ENCODE measurements at regions not wholly inside any gene's neighbourhood (a gene's known extent, or its start where the extent isn't known, plus 50 kb on each side); places are given as distances from the start of the nearest gene placed in this dataset.
A peak's percentile ranks its signal among the peaks of the same experiment; 100 is the strongest.
"Not testable (repeated sequence)": the region's sequence is repeated elsewhere in the genome, so short reads cannot be mapped to it uniquely, and the experiment has no call there.

- DNase-seq: no peak
These were observed 58.0 kb downstream of the CGGBP1 start for GRCh38 chr3:88000853-88001252.

DNA sequence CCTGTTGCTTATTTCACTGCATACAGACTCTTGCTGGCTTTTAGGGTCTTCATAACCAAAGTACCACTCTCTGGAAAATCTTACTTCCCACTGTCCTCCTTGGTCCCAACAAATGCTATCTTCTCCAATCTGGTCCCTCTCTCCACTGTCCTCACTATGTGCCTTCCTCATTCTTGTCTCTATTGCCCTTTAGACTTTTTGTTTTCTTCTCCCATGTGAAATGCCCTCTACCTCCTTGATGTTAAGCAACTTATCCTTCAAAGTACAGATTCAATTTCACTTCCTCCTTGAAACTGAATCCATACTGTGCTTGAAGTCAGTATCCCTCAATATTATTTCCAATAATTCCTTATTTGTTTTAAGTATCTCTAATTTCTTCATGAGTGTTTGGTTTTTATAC is 60.8 kb downstream of the CGGBP1 start:
- DNase-seq: no peak

GRCh38 chr3:87997298-87997697 is 61.5 kb downstream of the CGGBP1 start:
- peak; percentile 77 for DNase-seq

DNA sequence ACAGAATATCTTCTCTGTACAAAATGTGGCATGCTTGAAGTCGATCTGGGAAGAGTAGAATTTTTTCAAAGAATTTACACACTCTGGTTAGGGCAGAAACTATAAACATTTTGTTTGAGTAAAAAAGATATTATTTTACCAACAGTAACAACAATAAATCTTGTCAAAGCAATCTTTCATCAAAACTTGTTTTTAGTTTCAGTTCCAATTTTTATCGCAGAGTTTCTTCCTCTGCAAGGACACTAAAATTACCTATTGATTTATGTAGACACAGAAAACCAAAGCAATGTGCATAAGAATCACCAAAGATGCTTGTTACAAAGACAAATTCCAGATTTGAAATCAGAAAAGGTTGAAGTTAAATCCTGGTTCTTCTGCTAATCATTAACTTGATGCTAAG is 61.9 kb downstream of the CGGBP1 start:
- no peak for DNase-seq

DNA sequence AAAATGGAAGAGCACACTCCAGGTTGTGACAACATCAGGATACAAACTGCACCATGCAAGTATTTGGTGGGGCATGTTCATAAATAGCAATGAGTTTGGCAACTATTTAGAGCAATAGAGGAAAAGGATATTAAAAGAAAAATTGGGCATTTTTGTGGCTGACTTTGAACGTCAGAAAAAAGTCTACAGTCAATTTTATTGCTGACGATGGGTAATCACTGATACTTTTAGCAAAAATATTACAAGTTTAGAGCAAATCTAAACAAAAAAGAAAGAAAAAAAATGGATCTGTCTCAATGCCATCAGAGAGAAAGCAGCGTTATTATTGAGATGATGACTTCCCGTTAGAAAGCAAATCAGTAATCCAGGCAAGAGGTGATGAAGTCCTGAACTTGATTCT is 65.2 kb downstream of the CGGBP1 start:
- no peak for DNase-seq

GRCh38 chr3:87987952-87988351 is 70.9 kb downstream of the CGGBP1 start:
- no peak for DNase-seq

GRCh38 chr3:87982421-87982820 is 76.4 kb downstream of the CGGBP1 start:
- no peak for DNase-seq

DNA sequence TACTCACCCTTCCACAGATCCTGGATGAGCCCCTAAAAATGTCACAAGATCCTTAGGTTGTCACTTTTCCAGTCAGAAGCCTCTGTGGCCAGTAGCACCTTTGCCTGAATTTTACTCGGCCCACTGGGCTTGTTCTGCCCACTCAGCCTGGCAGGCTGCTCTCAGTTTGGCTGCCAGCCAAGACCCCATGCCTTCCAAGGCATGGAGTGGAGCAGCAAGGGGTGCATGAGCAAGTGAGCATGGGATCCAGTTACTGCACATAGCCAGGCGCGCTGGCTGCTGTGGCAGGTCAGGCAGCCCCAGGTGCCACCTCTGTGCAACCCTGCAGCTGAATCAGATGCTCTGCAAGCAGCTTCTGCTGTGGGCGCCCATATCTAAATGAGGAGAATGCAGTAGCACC is 79.3 kb downstream of the CGGBP1 start:
- no peak for DNase-seq

DNA sequence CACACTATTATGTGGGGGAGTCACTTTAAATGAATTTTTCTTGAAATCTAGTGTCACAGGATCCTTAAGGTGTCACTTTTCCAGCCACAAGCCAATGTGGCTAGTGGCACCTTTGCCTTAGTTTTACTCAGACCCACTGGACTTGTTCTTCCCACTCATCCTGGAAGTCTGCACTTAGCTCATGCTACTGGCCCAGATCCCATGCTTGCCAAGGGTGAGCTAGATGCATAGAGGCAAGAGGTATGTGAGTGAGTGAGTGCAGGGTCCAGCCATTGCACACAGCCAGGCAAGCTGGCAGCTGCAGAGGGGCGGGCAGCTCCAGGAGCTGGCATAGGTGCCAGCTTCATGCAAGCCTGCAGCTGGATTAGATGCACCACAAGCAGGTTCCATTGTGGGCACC is 81.0 kb downstream of the CGGBP1 start:
- DNase-seq: no peak

DNA sequence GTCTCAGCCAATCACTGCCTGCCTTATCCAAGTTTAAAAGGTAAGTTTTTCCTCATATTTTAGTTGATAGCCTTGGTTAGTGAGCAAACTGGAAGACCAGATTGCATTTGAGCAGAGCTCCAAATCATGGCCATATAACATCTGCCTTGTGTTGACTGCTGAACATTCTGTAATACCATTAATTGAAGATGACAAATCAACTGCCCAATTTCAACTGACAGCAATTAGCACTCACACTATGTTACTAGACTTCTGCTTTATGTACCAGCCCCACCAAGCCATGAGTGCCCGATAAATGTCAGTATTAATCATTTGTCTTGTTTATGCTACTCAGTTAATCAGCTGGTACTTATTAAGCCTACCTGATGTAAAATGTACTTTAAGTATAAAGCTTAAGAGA is 83.1 kb downstream of the CGGBP1 start:
- DNase-seq: no peak

DNA sequence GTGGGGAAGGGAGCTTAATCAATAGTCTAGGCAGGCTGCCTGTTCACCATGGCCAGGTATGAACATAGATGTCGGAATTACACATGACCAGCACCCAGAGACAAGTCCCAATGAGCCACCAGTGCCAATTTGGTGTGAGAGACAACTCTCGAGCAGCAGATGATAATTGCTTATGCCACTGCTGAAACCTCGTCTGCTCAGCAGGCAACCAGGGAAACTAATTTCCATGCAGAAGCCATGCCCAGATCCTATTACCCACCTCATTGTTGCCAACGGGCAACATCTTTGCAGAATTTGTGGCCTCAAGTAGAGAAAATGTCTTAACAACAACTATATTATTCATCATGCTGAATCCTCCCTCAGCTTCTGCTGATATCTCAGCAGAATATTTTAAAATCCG is 84.9 kb downstream of the CGGBP1 start:
- DNase-seq: no peak

DNA sequence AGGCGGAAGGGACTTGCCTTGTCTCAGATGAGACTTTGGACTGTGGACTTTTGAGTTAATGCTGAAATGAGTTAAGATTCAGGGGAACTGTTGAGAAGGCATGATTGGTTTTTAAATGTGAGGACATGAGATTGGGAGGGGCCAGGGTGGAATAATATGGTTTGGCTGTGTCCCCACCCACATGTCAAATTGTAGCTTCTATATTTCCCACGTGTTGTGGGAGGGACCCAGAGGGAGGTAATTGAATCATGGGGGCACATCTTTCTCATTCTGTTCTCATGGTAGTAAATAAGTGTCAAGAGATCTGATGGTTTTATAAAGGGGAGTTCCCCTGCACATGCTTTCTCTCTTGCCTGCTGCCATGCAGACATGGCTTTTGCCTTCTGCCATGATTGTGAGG is 89.2 kb downstream of the CGGBP1 start:
- DNase-seq: no peak

- DNase-seq: no peak
These were observed 90.1 kb downstream of the CGGBP1 start for GRCh38 chr3:87968668-87969067.

GRCh38 chr3:87958289-87958688 is 100.5 kb downstream of the CGGBP1 start:
- no peak for DNase-seq

- DNase-seq: no peak
These were observed 101.2 kb downstream of the CGGBP1 start for GRCh38 chr3:87957575-87957974.

DNA sequence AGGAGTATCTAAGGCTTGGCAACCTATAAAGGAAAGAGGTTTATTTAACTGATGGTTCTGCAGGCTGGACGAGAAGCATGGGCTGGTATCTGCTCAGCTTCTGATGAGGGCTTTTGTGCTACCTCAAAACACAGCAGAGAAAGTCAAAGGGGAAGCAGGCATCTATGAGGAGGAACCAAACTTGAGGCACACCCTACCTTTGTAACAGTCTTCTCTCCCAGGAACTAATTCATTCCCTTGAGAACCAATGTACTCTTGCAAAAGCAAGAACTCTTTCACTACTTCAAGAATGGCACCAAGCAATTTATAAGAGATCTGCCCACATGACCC is 109.0 kb downstream of the CGGBP1 start:
- DNase-seq: no peak

DNA sequence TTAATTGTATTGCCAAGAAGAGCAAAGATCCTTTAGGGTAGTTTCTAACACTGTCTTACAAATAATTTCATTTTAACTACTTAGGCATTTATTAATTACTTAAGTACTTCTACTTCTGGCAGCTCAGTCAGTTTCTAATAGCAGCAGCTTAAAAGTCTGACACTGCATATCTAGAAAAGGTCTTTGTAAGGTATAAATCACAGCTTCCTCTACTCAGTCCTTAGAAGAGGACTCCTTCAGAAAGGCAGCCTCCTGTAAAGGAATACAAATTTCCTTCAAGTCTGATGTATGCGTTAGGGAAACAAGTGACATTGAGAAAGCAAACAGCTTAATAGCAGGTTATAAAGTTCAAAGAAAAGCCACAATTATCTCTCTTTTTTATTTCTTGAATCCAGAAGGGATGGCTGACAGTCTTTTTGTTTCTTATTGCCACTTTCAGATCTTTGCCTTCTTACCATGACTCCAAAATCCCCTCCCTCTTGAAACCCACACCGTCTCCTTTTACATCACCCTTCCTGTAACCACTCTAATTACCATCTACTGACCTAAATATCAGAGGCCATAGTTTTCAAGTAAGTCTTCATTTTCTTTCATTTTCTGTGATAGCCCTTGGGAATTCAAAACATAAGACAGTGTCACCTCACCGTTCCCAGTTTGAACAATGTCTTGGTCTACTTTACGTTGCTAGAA is 109.5 kb downstream of the CGGBP1 start:
- no peak for DNase-seq

DNA sequence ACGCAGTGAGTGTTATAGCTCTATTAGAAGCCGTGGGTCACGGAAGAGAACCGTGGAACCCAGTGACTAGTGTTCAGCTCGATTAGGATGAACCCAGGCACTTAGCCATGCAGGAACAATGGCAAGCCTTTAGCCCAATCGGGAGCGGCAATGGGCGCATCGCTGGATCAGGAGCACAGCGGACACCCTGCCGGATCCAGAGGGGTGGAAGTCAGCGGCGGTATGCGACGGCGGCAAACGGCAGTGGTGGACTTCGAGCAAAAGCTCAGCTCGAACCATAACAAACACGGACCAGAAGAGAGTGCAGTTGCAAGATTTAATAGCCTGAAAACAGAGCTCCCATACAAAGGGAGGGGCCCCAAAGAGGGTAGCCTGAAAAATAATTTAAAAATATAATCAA is 112.8 kb downstream of the CGGBP1 start:
- DNase-seq: not testable (repeated sequence)

- DNase-seq: not testable (repeated sequence)
These were observed 116.5 kb downstream of the CGGBP1 start for GRCh38 chr3:87942256-87942655.

DNA sequence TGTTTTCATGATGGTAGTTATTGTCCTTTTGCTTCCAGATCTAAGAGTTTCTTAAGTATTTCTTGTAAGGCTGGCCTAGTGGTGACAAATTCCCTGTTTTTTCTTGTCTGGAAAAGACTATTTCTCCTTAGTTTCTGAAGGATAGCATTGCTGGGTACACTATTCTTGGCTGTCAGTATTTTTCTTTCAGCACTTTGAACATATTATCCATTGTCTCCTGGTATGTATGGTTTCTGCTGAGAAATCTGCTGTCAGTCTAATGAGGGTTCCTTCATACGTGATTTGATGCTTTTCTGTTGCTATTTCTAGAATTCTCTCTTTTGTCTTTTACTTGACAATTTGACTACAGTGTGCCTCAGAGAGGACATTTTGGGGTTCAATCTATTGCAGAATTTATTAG is 134.3 kb downstream of the CGGBP1 start:
- no peak for DNase-seq

GRCh38 chr3:87920549-87920948 is 138.3 kb downstream of the CGGBP1 start:
- no peak for DNase-seq

DNA sequence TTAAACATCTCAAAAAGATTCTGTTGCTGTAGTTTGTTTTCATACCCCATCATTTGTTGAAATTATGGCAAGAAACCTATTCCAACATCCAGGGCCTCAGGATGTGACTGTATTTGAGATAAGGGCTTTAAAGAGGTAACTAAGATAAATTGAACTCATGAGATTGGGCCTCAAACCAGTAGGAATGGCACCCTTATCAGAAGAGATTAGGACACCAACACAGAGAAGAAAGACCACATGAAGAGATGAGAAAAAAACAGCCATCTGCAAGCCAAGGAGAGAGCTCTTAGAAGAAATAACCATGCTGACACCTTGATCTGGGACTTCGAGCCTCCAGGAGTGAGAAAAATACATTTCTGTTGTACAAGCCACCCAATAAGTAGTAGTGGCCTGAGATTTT is 157.7 kb downstream of the CGGBP1 start:
- no peak for DNase-seq

DNA sequence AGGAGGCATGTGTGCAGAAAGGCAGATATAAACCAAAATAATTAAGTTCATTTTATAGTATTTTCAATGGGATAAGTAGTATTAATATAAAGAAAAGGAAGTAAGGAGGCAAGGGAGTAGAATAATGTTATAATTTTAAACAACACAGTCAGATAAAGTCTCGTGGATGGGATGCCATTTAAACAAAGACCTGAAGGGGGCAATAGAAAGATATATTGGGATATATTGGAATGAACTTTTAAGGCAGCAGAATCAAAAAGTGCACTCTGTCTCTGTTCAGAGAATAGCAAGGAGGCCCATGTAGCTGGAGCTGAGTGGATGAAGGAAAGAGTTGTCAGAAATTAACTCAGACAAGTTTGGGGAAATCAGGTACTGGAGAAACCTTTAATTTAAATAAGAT is 158.7 kb downstream of the CGGBP1 start:
- no peak for DNase-seq

- DNase-seq: no peak
These were observed 159.8 kb downstream of the CGGBP1 start for GRCh38 chr3:87898971-87899370.

DNA sequence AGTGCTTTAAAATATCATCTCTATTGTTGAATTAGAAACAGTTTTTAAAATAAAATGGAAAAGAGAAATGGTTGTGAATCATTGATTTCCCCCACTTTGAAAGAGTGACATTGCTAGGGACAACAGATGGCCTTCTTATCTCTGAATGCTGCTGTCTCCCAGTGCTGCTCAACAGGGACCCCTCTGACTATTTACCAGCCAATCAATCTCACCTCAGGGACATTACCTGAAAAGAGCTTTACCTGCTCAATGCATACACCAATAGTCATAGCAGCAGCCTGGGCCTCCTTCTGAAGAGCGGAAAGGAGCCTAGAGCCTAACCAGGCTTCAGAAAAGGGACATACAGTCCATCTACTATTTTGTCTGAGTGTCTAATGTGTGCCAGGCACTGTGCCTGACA is 162.8 kb downstream of the CGGBP1 start:
- no peak for DNase-seq

- no peak for DNase-seq
These were observed 185.7 kb downstream of the CGGBP1 start for GRCh38 chr3:87873136-87873535.

Measured in activated effector memory CD4-positive, alpha-beta T cell treated with anti-CD3 and anti-CD28 coated beads, Interleukin-2, amount 50 U/mL, for 16 hours (primary cell).